GM12878 (cell line): ENCODE measurements at regions not wholly inside any gene's neighbourhood (a gene's known extent, or its start where the extent isn't known, plus 50 kb on each side); places are given as distances from the start of the nearest gene placed in this dataset.
"Not testable (repeated sequence)": the region's sequence is repeated elsewhere in the genome, so short reads cannot be mapped to it uniquely, and the experiment has no call there.

Source experiments
- CBFB ChIP-seq: IDR thresholded peaks from 2 replicates; pipeline ENCODE4 v1.6.1; 2016; ENCODE audit warnings: antibody characterized with exemption, low read depth
- CTCF ChIP-seq, 3 experiments: IDR thresholded peaks in 2 of 3; conservative IDR thresholded peaks in 1 of 3; 2 replicates each; pipeline ENCODE4 v1.5.1; 2011; ENCODE audit warnings: low read depth in 3 of 3, low read length in 3 of 3, mild to moderate bottlenecking in 3 of 3, control low read depth in 2 of 3, moderate library complexity in 2 of 3, inconsistent platforms in 1 of 3, mixed read lengths in 1 of 3; ENCODE audit not compliant: control insufficient read depth in 2 of 3, insufficient read depth in 1 of 3; ENCODE audit errors: extremely low read depth in 1 of 3
- JUND ChIP-seq: IDR thresholded peaks from 2 replicates; pipeline ENCODE4 v1.6.1; 2012; ENCODE audit warnings: low read depth, mild to moderate bottlenecking, low read length, improper control_type of control experiment, moderate library complexity
- RFX5 ChIP-seq: IDR thresholded peaks from 2 replicates; pipeline ENCODE4 v1.6.1; 2011; ENCODE audit warnings: low read depth, low read length, improper control_type of control experiment
- SIN3A ChIP-seq: IDR thresholded peaks from 2 replicates; pipeline ENCODE4 v1.6.1; 2012; ENCODE audit warnings: low read depth, low read length, improper control_type of control experiment

GRCh38 chr9:42338275-42338674 is 154.8 kb downstream of the SPATA31A6 start:
- not testable (repeated sequence) for TF ChIP-seq JUND; SIN3A; RFX5; CBFB; CTCF (IDR thresholded peaks at IDR 0.05 in 2 of 3, conservative IDR thresholded peaks at IDR 0.05 in 1 of 3; ENCODE audit: control insufficient read depth in 2 of 3, extremely low read depth in 1 of 3, insufficient read depth in 1 of 3, low read depth in 3 of 3, low read length in 3 of 3)
